Activated T-helper 17 cell treated with anti-CD3 and anti-CD28 coated beads, Interleukin-2, amount 50 U/mL, for 72 hours (primary cell): ENCODE measurements at regions not wholly inside any gene's neighbourhood (a gene's known extent, or its start where the extent isn't known, plus 50 kb on each side); places are given as distances from the start of the nearest gene placed in this dataset.

Experiments used
- ATAC-seq: fragments of 150-1000 bp; cut with Tn5 transposase; replicated peaks from 2 replicates; pipeline ENCODE4 v1.10.0; 2021; ENCODE audit warnings: mild to moderate bottlenecking, moderate library complexity
- H3K27ac Mint-ChIP-seq: one replicate; pipeline ENCODE4 v1.8.0; 2022; ENCODE audit warnings: mixed read lengths
- H3K27me3 Mint-ChIP-seq: one replicate; pipeline ENCODE4 v1.8.0; 2022; ENCODE audit warnings: mixed read lengths
- H3K36me3 Mint-ChIP-seq: one replicate; pipeline ENCODE4 v1.8.0; 2022; ENCODE audit warnings: low read depth, mild to moderate bottlenecking, mixed read lengths
- H3K4me1 Mint-ChIP-seq: one replicate; pipeline ENCODE4 v1.8.0; 2022; ENCODE audit warnings: mixed read lengths
- H3K4me3 Mint-ChIP-seq: one replicate; pipeline ENCODE4 v1.8.0; 2022; ENCODE audit warnings: mild to moderate bottlenecking, mixed read lengths
- H3K9me3 Mint-ChIP-seq: one replicate; pipeline ENCODE4 v1.8.0; 2022; ENCODE audit warnings: mixed read lengths

DNA sequence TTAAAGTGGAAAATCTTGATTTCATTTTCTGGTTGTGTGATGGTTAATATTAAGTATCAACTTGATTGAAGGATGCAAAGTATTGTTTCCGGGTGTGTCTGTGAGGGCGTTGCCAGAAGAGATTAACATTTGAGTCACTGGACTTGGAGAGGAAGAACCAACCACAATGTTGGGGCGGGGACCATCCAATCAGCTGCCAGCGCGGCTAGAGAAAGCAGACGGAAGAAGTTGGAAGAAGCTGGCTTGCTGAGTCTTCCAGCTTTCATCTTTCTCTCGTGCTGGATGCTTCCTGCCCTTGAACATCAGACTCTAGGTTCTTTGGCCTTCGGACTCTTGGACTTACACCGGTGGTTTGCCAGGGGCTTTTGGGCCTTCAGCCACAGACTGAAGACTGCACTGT, 832.6 kb upstream of the TMPRSS15 start:
- H3K27ac Mint-ChIP-seq = no peak overlapping the region
- no peak for ATAC-seq
- no peak overlapping the region for H3K4me3 Mint-ChIP-seq
- no peaks in the 10 kb centered on the region for H3K36me3 Mint-ChIP-seq
- peaks cover 3% of the 10 kb centered on the region for H3K9me3 Mint-ChIP-seq
- H3K4me1 Mint-ChIP-seq = no peaks in the 10 kb centered on the region
- no peaks in the 10 kb centered on the region for H3K27me3 Mint-ChIP-seq

DNA sequence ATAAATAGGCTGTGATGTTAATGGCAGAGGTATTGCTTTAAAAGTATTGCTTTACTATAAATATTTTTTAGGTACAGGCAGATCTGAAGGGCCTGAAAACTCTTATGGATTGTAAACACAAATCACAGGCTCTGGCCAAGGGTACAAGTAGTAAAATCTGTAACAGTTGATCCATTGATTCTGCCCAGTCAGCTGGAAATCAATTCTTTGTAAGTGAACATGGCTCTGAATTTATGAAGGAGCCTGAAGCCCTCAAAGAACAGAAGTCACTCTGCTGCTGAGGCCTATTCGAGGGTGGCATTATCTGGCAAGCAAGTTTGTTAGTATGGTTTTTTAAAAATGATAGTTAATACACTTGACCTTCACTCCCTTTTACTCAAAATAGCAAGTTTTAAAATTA, 834.0 kb upstream of the TMPRSS15 start:
- ATAC-seq = no peak
- no peaks in the 10 kb centered on the region for H3K4me1 Mint-ChIP-seq
- H3K4me3 Mint-ChIP-seq = no peak overlapping the region
- no peaks in the 10 kb centered on the region for H3K9me3 Mint-ChIP-seq
- no peaks in the 10 kb centered on the region for H3K36me3 Mint-ChIP-seq
- no peak overlapping the region for H3K27ac Mint-ChIP-seq
- H3K27me3 Mint-ChIP-seq = no peaks in the 10 kb centered on the region

DNA sequence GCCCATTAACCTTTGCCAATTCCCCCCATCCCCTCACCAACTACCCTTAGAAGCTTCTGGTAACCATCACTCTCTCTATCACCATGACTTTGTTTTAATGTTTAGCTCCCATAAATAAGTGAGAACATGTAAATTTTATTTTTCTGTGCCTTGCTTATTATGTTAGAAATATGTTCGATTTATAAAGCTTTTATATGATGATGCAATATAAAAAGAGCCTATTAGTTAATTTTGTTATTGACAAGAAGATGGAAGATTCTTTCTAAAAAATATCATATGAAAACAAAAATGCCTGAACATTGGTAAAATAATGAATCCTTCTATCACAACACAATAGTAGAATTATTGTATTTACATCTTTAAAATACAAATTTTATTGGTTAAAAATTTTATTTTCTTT, 836.1 kb upstream of the TMPRSS15 start:
- no peak for ATAC-seq
- no peaks in the 10 kb centered on the region for H3K27me3 Mint-ChIP-seq
- H3K4me1 Mint-ChIP-seq = no peaks in the 10 kb centered on the region
- H3K27ac Mint-ChIP-seq = no peak overlapping the region
- peaks cover under 1% of the 10 kb centered on the region for H3K9me3 Mint-ChIP-seq
- no peak overlapping the region for H3K4me3 Mint-ChIP-seq
- no peaks in the 10 kb centered on the region for H3K36me3 Mint-ChIP-seq

DNA sequence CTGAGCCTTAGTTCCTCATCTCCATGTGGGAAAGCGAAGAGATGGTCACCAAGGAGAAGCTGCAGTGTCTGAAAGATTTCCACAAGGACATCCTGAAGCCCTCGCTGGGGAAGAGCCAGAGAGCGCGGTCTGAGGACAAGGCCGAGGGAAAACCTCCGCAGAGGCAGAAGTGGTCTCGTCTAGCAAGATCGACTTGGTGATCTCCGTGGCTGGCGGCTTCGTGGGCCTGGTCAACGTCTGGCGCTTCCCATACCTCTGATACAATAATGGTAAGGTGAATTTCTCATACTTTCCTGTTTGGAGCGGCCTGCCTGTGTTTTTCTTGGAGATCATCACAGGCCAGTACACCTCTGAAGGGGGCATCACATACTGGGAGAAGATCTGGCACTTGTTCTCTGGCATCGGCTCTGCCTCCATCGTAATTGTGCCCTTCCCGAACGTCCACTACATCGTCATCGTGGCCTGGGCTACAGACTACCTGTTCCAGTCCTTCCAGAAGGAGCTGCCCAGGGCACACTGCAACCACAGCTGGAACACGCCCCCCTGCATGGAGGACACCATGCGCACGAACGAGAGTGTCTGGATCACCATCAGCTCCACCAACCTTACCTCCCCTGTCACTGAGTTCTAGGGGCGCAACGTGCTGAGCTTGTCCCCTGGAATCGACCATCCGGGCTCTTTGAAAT, 841.1 kb upstream of the TMPRSS15 start:
- Mint-ChIP-seq H3K27me3 (no peaks in the 10 kb centered on the region), H3K27ac (no peak overlapping the region), H3K4me3 (no peak overlapping the region), H3K4me1 (no peaks in the 10 kb centered on the region), H3K9me3 (peaks cover 10% of the 10 kb centered on the region), H3K36me3 (no peaks in the 10 kb centered on the region)
- ATAC-seq = no peak

DNA sequence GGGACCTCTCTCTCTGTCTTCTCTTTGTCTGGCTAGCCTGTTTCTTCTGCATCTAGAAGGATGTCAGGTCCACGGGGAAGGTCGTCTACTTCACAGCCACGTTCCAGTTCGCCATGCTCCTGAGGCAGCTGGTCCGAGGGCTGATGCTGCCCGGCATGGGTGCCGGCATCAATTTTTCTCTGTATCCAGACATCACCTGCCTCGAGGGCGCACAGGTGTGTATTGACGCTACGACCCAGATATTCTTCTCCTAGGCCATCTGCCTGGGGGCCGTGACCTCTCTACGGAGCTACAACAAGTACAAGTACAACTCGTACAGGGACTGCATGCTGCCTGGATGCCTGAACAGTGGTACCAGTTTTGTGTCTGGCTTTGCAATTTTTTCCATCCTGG, 841.6 kb upstream of the TMPRSS15 start:
- H3K4me3 Mint-ChIP-seq = no peak overlapping the region
- H3K4me1 Mint-ChIP-seq = no peaks in the 10 kb centered on the region
- peaks cover 10% of the 10 kb centered on the region for H3K9me3 Mint-ChIP-seq
- no peaks in the 10 kb centered on the region for H3K27me3 Mint-ChIP-seq
- no peak overlapping the region for H3K27ac Mint-ChIP-seq
- ATAC-seq = no peak
- no peaks in the 10 kb centered on the region for H3K36me3 Mint-ChIP-seq

DNA sequence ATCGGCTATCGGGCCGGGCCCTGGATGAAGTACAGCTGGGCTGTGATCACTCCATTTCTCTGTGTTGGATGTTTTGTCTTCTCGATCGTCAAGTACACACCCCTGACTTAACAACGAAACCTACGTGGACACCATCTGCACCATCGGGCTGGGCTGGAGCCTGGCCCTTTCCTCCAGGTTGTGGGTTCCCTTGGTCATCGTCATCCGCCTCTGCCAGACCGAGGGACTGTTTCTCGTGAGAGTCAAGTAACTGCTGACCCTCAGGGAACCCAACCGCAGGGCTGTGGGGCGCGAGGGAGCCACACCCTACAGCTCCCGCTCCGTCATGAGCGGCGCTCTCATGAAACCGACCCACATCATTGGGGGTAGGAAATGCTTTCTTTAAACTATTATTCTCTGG, 842.4 kb upstream of the TMPRSS15 start:
- no peak for ATAC-seq
- Mint-ChIP-seq H3K4me1 (no peaks in the 10 kb centered on the region), H3K27ac (no peak overlapping the region), H3K36me3 (no peaks in the 10 kb centered on the region), H3K4me3 (no peak overlapping the region), H3K27me3 (no peaks in the 10 kb centered on the region), H3K9me3 (peaks cover 10% of the 10 kb centered on the region)

DNA sequence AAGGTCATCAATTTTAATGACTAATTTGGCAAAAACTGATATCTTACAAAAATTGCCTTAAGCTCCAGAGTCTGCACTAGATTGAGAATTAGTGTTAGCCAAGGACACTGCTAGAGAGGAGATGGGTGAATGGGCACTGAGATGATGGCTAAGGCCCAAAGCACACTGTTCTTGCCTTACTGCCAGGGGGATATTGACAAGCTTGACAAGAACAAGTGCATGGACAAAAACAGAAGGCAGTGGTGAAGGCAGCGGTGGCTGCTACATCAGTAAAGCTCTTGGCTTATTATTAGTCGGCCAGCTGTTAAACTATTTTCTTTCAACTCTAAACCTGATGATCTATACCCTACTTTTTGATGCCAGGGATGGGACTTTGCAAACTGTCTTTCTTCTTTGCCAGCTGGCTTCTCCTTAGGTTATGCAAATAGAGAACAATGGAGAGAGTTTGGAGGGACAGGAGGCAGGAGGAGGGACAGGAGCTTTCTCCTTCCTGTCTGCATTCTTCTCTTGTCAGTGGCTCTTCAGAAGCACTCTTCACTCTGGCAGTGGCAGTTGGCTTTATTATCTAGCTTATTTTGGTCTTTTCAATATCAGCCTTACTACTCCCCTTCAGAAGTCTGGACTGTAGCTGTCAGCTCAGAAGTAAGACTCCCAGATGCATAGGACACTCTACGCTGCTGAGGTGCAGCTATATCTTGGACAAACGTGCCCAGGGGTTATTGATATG, 853.5 kb upstream of the TMPRSS15 start:
- no peak overlapping the region for H3K27ac Mint-ChIP-seq
- no peaks in the 10 kb centered on the region for H3K27me3 Mint-ChIP-seq
- H3K9me3 Mint-ChIP-seq = peaks cover 4% of the 10 kb centered on the region
- ATAC-seq = no peak
- no peaks in the 10 kb centered on the region for H3K4me1 Mint-ChIP-seq
- no peaks in the 10 kb centered on the region for H3K36me3 Mint-ChIP-seq
- no peak overlapping the region for H3K4me3 Mint-ChIP-seq

DNA sequence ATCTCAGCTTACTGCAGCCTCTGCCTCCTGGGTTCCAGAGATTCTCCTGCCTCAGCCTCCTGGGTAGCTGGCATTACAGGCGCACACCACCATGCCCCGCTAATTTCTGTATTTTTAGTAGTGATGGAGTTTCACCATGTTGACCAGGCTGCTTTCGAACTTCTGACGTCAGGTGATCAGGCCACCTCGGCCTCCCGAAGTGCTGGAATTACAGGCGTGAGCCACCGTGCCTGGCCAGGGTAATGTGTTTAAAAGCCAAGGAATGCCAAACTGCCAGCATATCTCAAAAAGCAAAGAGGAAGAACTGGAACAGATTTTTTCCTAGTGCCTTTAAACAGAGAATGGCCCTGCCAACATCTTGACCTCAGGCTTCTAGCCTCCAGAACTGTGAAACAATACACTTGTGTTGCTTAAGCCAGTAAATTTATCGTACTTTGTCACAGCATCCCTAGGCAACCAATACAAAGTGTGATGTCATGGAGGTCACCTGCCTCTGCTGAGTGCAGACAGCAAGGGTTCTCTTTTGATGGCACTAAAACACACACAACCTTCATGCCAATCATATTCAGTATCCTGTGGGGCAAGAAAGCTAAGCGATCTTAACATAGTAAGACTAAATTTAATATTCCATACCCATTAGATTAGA, 858.3 kb upstream of the TMPRSS15 start:
- H3K27me3 Mint-ChIP-seq = no peaks in the 10 kb centered on the region
- peaks cover 4% of the 10 kb centered on the region for H3K9me3 Mint-ChIP-seq
- no peak for ATAC-seq
- no peaks in the 10 kb centered on the region for H3K36me3 Mint-ChIP-seq
- H3K27ac Mint-ChIP-seq = no peak overlapping the region
- H3K4me3 Mint-ChIP-seq = no peak overlapping the region
- H3K4me1 Mint-ChIP-seq = no peaks in the 10 kb centered on the region

DNA sequence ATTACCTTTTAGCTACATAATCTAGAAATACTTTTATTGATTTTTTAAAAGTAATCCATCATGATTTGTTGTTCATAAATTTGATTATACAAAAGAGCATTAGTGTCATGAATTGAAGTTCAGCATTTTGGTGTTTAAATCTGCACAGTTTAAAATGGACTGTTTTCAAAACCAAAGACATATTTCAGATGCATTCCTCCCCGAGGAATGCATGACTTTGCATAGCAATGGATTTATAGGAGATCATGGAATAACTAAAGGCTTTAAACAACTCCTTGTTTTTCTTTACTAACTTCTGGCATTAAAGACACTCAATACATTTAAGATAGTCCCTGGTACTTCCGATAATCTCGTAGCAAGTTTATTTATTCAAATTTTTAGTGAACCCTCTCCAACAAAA, 863.1 kb upstream of the TMPRSS15 start:
- ATAC-seq = no peak
- H3K9me3 Mint-ChIP-seq = peaks cover 4% of the 10 kb centered on the region
- no peaks in the 10 kb centered on the region for H3K27me3 Mint-ChIP-seq
- no peak overlapping the region for H3K27ac Mint-ChIP-seq
- no peaks in the 10 kb centered on the region for H3K4me1 Mint-ChIP-seq
- no peaks in the 10 kb centered on the region for H3K36me3 Mint-ChIP-seq
- H3K4me3 Mint-ChIP-seq = no peak overlapping the region

DNA sequence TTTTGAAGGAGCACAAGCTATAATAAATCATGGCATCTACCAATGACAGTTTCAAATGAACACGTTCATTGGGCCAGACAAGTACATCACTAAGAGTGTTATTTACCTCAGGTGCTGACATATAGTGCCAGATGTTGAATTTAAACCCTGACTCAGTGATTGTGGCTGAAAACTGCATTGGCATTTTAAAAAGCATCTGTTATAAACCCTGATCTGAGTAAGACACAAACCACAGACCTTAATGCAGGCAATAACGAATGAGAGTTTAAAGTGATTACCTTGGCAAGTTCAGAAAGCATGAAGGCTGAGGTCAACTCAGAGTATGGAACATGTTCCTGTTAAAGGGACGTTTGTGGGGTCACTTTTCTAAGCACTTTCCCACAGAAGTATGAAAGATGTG, 865.1 kb upstream of the TMPRSS15 start:
- H3K9me3 Mint-ChIP-seq = peaks cover 8% of the 10 kb centered on the region
- H3K27me3 Mint-ChIP-seq = no peaks in the 10 kb centered on the region
- no peak overlapping the region for H3K27ac Mint-ChIP-seq
- H3K36me3 Mint-ChIP-seq = no peaks in the 10 kb centered on the region
- H3K4me1 Mint-ChIP-seq = no peaks in the 10 kb centered on the region
- no peak overlapping the region for H3K4me3 Mint-ChIP-seq
- no peak for ATAC-seq

DNA sequence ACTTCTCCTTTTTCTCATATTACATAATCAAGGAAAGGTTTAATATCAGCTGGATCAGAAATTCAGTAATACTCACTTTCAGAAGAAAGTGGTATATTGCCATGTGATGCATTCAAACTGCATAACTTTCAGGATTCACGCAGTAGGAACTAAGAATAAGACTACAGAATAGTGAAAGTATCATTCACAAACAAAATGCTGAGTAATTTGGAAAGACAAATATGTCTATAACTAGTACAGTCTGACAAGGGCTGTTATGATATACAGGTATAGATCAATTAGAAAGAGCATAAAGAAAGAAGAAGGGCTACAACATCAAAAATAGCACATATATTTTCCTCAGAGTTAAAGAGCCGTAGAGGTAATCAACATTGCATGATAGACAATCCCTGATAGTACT, 871.5 kb upstream of the TMPRSS15 start:
- Mint-ChIP-seq H3K27me3 (no peaks in the 10 kb centered on the region), H3K4me1 (no peaks in the 10 kb centered on the region), H3K4me3 (no peak overlapping the region), H3K27ac (no peak overlapping the region), H3K36me3 (no peaks in the 10 kb centered on the region), H3K9me3 (peaks cover 12% of the 10 kb centered on the region)
- ATAC-seq = no peak

DNA sequence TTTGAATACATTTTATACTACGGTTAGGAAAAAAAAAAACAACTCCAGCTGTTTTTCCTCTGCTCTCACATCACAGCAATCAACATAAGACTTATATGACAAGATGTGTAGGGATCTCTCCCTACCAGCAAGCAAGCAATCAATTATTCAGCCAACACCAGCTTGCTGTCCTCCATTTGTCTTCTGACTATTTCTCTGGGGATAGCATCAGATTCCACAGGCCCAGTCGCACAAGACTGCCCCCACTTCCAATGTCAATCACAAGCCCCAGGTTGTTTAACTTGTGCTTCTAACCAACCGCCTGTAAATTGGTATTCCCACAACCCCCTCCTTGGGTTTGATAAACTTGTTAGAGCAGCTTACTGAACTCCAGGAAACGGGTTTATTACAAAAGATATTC, 873.1 kb upstream of the TMPRSS15 start:
- Mint-ChIP-seq H3K36me3 (no peaks in the 10 kb centered on the region), H3K4me3 (no peak overlapping the region), H3K9me3 (peaks cover 12% of the 10 kb centered on the region), H3K27ac (no peak overlapping the region), H3K27me3 (no peaks in the 10 kb centered on the region), H3K4me1 (no peaks in the 10 kb centered on the region)
- ATAC-seq = no peak

DNA sequence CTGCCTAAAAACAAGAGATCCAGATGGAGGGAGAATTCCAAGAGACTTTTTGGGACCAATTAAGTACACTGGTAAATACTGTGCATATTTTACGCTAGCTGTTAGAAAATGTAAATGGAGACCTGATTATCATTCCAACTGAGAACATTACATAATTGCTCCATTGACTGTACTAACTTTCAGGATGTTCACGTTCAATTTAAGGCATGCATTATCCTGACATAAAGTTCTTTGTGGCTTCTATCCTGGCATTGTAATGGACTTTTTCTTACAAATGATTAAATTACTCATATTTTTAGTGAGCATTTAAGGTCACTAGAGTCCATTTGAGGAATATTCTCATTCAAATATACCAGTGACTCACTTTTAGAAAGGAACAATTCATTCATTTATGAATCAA, 883.3 kb upstream of the TMPRSS15 start:
- H3K4me1 Mint-ChIP-seq = no peaks in the 10 kb centered on the region
- H3K27me3 Mint-ChIP-seq = no peaks in the 10 kb centered on the region
- ATAC-seq = no peak
- no peak overlapping the region for H3K27ac Mint-ChIP-seq
- peaks cover 18% of the 10 kb centered on the region for H3K9me3 Mint-ChIP-seq
- H3K36me3 Mint-ChIP-seq = no peaks in the 10 kb centered on the region
- H3K4me3 Mint-ChIP-seq = no peak overlapping the region

DNA sequence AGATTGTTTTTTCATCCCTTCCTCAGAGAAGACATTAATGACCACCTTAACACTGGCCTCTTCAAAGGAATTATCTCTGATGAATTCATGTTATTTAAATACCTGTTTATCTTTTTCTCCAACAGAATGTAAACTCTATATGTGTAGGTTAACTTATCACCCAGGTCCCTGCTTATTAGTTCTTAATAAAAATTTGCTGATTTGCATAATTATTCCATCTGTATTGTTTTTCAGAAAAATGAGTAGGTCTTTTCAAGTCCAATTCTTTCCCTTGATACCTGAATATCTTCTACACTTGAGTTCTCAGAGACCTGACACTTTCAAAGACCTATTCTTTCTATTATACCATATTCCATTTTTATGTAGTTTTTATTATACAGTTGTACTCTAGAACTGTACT, 886.7 kb upstream of the TMPRSS15 start:
- Mint-ChIP-seq H3K4me3 (no peak overlapping the region), H3K27ac (no peak overlapping the region), H3K4me1 (no peaks in the 10 kb centered on the region), H3K27me3 (no peaks in the 10 kb centered on the region), H3K36me3 (no peaks in the 10 kb centered on the region), H3K9me3 (peaks cover 37% of the 10 kb centered on the region)
- ATAC-seq = no peak

DNA sequence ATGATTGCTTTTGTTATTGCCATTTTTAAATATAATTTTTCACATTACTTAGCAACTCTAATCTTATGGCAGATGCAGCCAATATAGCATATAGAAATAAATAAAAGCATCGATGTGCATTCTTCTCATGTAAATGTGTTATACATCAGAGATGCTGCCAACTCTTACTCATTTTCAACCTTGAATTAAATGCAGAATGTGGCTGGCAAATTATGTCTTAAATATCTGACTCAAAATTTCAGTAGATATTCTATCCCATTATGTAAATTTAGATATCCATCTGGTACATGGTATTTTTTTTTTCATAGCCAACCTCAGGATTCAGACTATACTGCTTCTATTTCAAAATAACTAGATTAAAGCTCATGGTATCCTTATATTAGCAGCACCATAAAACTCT, 916.7 kb upstream of the TMPRSS15 start:
- H3K27ac Mint-ChIP-seq = no peak overlapping the region
- no peak overlapping the region for H3K4me3 Mint-ChIP-seq
- ATAC-seq = no peak
- H3K27me3 Mint-ChIP-seq = no peaks in the 10 kb centered on the region
- no peaks in the 10 kb centered on the region for H3K36me3 Mint-ChIP-seq
- no peaks in the 10 kb centered on the region for H3K9me3 Mint-ChIP-seq
- no peaks in the 10 kb centered on the region for H3K4me1 Mint-ChIP-seq
